Right lung (tissue), 2 donors: ENCODE measurements at regions not wholly inside any gene's neighbourhood (a gene's known extent, or its start where the extent isn't known, plus 50 kb on each side); places are given as distances from the start of the nearest gene placed in this dataset.
A peak's percentile ranks its signal among the peaks of the same experiment; 100 is the strongest.
"Not testable (repeated sequence)": the region's sequence is repeated elsewhere in the genome, so short reads cannot be mapped to it uniquely, and the experiment has no call there.

Experiments
- DNase-seq, 2 donors: peaks; one replicate each; pipeline ENCODE4 v3.0.0-alpha.2; 2013

GRCh38 chr5:120817044-120817985, 353.2 kb downstream of the PRR16 start:
- DNase-seq = no peak

GRCh38 chr5:120818128-120818527, 354.0 kb downstream of the PRR16 start:
- DNase-seq = no peak

- no peak for DNase-seq
These were observed 359.2 kb downstream of the PRR16 start for GRCh38 chr5:120823328-120823727.

DNA sequence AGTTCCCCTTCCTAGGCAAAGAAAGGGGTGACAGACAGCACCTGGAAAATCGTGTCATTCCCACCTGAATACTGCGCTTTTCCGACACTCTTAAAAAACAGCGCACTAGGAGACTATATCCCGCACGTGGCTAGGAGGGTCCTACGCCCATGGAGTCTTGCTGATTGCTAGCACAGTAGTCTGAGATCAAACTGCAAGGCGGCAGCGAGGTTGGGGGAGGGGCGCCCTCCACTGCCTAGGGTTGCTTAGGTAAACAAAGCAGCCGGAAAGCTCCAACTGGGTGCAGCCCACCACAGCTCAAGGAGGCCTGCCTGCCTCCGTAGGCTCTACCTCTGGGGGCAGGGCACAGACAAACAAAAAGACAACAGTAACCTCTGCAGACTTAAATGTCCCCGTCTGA, 367.5 kb downstream of the PRR16 start:
- DNase-seq = not testable (repeated sequence)

- DNase-seq = no peak
These were observed 377.7 kb downstream of the PRR16 start for GRCh38 chr5:120841830-120842229.

DNA sequence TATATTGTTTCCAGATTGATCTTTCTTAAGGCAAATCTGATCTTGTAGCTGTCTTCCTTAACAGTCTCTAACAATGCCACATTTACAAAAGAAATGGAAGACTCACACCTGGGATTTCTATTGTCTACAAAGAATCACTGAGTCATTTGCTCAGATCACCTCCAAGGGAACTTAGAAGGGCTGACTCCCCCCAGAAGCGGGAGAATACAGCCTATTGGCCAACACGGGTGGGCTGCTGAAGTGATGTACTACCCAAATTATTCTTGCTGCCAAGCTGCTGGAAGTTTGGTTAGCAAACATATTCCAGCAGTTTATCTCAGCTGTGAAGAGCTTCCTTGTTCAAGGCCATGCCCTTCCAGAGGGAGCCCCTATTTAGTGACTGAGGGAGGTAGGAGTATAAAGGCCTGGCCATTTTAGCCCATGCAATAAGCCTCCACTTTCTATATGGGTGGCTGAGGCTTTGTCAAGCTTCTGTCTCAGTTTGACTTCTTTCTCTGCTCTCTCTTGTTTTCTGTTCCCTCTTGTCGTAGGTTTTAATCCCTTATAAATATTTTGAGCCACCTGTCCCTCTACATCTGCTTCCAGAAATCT, 379.4 kb downstream of the PRR16 start:
- no peak for DNase-seq

DNA sequence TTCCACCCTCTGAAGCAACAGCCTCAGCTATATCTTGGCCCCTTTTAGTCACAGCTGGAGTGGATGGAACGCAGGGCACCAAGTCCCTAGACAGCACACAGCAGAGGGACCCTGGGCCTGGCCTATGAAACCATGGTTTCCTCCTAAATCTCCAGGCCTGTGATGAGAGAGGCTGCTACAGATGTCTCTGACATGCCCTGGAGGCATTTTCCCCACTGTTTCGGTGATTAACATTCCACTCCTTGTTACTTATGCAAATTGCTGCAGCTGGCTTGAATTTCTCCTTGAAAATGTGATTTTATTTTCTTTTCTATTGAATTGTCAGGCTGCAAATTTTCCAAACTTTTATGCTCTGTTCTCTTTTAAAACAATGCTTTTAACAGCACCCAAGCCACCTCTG, 384.8 kb downstream of the PRR16 start:
- no peak for DNase-seq

DNA sequence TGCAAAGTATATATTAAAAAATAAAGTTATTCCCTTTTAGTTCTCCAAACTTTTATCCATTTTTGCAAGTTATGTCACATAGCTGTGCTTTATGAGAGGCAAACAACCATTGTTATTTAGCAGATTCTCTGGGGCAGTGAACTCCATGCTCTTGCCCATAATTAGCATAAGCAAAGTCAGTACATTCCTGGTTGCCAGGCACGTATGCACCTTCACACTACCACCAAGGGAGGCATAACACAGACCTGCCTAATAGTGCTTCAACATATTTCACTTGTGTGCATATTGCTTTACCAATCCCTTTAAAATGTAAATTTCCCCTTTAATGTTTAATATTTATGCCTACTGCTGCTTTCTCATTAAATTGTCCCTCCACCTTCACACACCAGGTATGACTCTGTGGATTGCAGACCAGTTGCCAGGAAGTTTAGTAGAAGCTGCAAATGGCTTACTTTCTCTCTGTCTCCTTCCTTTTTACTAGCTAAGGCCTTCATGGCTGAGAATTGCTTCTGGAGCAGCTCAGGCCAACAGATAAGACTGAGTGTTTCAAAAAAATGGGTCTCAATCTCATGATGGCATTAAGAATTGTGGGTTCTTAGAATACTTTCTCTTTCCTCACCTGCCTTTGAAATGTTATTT, 388.2 kb downstream of the PRR16 start:
- no peak for DNase-seq

DNA sequence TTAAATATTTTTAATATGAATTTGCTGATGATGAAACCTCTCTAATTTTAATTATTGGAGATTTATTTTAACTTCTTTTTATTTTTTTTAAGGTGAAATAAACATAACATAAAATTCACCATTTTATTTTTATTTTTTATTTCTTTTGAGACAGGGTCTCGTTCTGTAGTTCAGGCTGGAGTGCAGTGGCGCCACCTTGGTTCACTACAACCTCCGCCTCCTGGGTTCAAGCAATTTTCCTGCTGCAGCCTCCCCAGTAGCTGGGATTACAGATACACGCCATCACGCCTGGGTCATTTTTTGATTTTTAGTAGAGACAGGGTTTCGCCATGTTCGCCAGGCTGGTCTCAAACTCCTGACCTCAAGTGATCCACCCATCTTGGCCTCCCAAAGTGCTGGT, 402.9 kb downstream of the PRR16 start:
- no peak for DNase-seq

DNA sequence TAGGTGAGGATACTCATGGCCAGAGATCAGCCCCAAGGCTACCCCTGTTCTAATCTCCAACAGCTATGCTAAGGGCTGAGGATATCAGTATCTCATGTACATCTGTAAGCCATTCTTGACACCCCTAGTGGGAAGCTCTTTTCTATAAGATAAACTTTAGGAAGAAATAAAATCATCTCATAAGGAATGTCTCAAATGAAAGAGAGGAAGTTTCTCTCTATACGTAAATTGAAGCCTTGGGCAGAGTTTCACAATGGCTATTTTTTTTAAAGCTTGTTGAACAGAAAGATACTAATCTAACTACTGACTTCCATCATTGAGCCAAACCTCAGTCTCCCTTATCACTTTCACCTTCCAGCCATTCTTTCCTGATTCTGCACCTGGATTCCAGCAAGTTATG, 405.7 kb downstream of the PRR16 start:
- no peak for DNase-seq

- peak in 1 of 2 donors; percentile 45 for DNase-seq
These were observed 408.2 kb downstream of the PRR16 start for GRCh38 chr5:120872297-120872696.

DNA sequence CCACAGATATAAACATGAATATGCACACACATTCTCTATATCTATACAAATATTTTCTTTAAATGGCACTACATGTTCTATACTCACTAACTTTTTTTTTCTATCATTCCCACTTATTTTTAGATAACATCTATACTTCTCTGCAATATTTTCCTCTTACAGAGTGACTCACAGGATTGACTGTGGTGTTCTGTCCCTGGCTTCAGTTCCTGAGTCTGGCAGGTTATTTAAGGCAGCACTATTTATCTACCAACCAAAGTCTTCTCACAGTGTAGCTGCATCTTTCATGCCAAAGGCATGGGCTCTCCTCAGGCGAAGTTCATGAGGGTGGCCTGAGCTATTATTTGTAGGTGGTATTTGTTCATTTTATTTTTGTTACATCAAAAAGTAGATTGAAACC, 409.0 kb downstream of the PRR16 start:
- no peak for DNase-seq

DNA sequence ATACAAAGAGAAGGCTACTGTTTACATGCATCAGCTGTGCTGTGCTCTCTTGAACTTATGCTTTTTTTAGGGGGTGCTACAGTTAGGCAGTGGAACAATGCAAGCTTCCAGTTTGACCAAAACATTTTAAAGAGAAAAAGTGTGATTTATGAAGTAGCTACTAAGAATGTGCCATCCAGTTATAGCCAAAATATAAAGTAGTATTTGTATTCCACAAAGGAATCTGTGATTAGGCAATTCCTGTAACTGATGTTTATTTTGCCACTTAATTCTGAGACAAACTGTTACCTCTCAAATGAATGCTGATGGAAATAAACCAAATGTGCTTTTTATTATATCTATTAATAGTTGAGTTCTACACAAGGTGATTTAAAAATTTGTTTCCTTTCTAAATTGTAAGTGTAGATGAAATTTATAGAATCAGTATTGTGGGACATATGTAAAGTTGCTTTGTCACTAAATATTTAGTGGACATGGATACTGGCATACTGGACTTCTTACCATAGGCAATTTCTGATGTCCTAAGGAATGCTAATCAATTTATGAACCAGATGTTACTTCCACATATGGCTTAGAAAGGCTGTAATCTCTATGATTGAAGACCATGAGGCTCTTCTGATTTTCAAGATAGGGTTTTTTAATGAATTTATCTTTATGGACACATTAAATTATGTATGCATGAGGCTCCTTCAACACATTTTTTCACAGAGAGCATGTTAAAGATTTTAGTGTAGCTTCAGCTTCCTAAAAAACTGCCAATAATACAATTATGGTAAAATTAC, 410.2 kb downstream of the PRR16 start:
- peak; percentile 15 to 42 for DNase-seq

- DNase-seq = no peak
These were observed 418.1 kb downstream of the PRR16 start for GRCh38 chr5:120882038-120882775.

- no peak for DNase-seq
These were observed 422.3 kb downstream of the PRR16 start for GRCh38 chr5:120886351-120886860.

DNA sequence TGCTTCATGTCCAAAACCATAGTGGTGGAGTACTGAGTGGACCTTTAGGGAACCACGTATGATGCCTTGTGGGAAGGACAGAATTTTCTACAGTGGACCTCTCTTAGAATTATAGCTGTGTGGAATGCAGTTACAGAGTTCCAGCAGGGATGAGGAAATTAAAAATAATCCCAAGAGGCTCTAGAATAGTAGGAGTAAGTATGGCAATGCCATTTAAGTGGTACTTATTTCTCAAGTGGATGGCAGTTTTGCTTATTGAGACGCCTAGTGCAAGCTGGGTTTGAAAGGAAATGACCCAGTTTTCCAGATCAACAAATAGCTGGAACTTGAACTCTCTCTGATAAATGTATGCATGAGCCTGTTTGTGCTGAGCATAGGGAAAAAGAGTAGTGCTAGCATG, 431.6 kb downstream of the PRR16 start:
- DNase-seq = no peak

GRCh38 chr5:120901199-120901598, 437.1 kb downstream of the PRR16 start:
- no peak for DNase-seq

GRCh38 chr5:120907953-120908352, 443.9 kb downstream of the PRR16 start:
- no peak for DNase-seq

DNA sequence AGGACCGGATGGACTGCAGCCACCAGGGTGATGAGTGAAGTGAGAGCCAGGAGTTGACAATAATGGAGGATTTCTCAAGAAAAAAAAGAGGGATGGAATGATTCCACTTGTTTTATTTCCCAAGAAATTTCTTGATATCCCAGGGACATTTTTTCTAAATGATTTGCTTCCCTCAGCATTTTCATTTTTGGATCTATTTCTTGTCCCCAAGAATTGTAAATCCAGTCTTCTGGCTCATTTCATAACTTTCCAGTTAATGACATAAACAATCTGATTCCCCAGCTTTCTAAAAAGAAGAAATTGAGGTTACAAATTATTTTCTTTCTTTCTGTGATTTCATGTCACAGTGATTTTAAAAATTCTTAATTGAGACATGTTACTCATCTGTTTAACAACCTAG, 446.5 kb downstream of the PRR16 start:
- peak in 1 of 2 donors; percentile 20 for DNase-seq

DNA sequence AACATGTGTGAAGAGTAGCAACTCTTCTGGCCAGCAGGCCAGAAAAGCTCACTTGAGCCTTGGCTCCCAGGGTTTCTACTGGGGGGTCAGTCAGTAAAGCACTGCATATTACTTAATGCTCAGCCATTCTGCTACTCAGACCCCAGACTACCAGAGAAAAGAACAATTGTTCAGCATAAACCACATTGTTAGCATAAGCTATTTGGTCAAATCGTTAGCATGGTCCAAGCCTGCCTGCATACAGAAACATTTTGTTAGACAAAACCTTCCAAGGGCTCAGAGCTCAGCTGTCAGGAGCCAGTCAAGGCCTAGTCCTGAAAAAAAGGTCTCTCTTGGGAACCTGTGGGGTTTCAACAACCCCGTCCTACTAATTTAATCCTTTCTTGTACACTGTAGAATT, 449.3 kb downstream of the PRR16 start:
- no peak for DNase-seq

DNA sequence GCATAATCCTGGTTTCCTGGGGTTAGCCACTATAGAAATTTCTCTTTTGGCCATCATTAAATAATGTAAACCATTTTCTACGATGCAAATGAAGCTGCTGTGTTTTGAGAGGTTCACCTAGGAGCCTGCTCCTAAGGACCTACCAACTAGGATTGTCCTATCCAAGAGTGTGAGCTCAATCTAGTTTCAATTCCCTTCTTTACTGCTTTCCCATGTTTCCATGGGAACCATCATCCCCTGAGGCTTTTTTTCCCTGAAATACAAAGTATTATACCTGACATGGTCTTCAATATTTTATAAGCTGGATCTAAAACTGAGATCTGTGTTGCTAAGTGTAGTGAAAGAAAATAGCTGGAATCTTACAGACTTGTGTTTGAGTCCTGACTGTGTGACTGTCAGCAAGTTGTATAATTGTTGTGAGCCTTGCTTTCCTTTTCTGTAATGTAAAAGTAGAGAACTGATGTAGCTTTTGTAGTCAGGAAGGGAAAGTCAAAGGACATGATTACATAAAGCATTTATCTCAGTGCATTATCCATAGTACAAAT, 453.2 kb downstream of the PRR16 start:
- no peak for DNase-seq
